ENCODE measurements at regions not wholly inside any gene's neighbourhood (a gene's known extent, or its start where the extent isn't known, plus 50 kb on each side); places are given as distances from the start of the nearest gene placed in this dataset.

DNA sequence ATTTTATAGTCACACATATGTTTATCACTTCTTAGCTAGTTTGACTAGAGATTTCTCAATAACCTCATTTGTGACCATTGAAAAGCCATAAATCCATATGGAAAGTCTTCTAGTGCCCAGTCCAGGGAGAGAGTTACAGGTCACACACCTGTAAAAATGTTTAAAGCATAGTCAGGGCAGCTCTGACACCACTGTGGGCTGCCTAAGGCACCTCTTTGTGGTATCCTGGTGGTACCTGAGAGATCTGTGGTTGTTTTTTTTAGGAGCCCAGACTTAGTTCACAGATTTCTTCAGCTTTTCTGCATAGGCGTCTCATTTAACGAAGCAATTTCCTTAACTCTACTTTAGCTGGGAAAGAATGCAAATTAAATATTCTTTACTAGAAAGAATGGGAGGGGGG lies 186.6 kb downstream of the CENPW start:
- no CpG with 5 or more reads among the region's 2 CpGs for WGBS (ENCODE audit: extremely low coverage, insufficient read length, low lambda C conversion rate)
- H3K4me1 ChIP-seq (ENCODE audit: insufficient read depth, low read length) = no peaks in the 10 kb centered on the region
- H3T11ph ChIP-seq (ENCODE audit: low read length) = no peak overlapping the region

More for the DNA sequence above, 186.6 kb downstream of the CENPW start:
- no peaks in the 10 kb centered on the region for H3K79me2 ChIP-seq (ENCODE audit: insufficient read depth, low read length)
- no peak overlapping the region for H2BK5ac ChIP-seq (ENCODE audit: insufficient read length, low read length)
- H2BK15ac ChIP-seq (ENCODE audit: low read depth, low read length) = no peak overlapping the region
- peak overlapping the region in 2 of 3 experiments; percentile 53; a peak in 3 of 7 replicates for H3K27ac Mint-ChIP-seq
- H2BK20ac ChIP-seq (ENCODE audit: low read depth, low read length, poor library complexity, severe bottlenecking) = no peak overlapping the region
- no peak overlapping the region for H4K5ac ChIP-seq (ENCODE audit: insufficient read length, low read depth, low read length)
- no peak overlapping the region for H3K56ac ChIP-seq (ENCODE audit: insufficient read length, low read depth, low read length)
- no peaks in the 10 kb centered on the region for H3K79me1 ChIP-seq (ENCODE audit: insufficient read depth, low read depth, low read length, poor library complexity, severe bottlenecking)
- H2AK5ac ChIP-seq (ENCODE audit: insufficient read length, low read length) = no peak overlapping the region
- H3K27me3 Mint-ChIP-seq (ENCODE audit: low read depth) = no peaks in the 10 kb centered on the region
- no peak overlapping the region for H3K4me2 ChIP-seq (ENCODE audit: insufficient read depth, insufficient read length, low read length)
- H3K14ac ChIP-seq (ENCODE audit: insufficient read depth, low read length) = no peak overlapping the region
- H3K9me3 Mint-ChIP-seq = no peaks in the 10 kb centered on the region
- no peak overlapping the region for H3K23ac ChIP-seq (ENCODE audit: insufficient read length, low read depth, low read length)
- H3K27me3 ChIP-seq (ENCODE audit: insufficient read depth, low read length) = no peaks in the 10 kb centered on the region
- no peaks in the 10 kb centered on the region for H3K9me3 ChIP-seq (ENCODE audit: control insufficient read depth, low read depth, low read length)
- no peaks in the 10 kb centered on the region for H3K36me3 Mint-ChIP-seq (ENCODE audit: insufficient read depth in 1 of 3, low read depth in 3 of 3)
- no peak overlapping the region for H2BK12ac ChIP-seq (ENCODE audit: insufficient read length, low read depth, low read length)
- H4K8ac ChIP-seq (replicated peaks; ENCODE audit: insufficient read length, low read depth, low read length) = no peak overlapping the region
- no peak overlapping the region for H4K91ac ChIP-seq (ENCODE audit: insufficient read length, low read depth, low read length)
- H2BK120ac ChIP-seq (ENCODE audit: low read depth, low read length, poor library complexity, severe bottlenecking) = no peak overlapping the region
- H3K27ac ChIP-seq (ENCODE audit: insufficient read length, low read depth, low read length) = no peak overlapping the region
- H2AFZ ChIP-seq (ENCODE audit: low read length) = no peak overlapping the region
- DNase-seq = no peak
- no peak overlapping the region for H3K4ac ChIP-seq (ENCODE audit: low read depth, low read length)
- H3K4me3 Mint-ChIP-seq = no peak overlapping the region; a peak in 1 of 5 replicates
- no peak overlapping the region for H3K18ac ChIP-seq (ENCODE audit: insufficient read length, low read depth, low read length)
- no peaks in the 10 kb centered on the region for H3K23me2 ChIP-seq (ENCODE audit: insufficient read length, low read depth, low read length, poor library complexity, severe bottlenecking)
- no peaks in the 10 kb centered on the region for H4K20me1 ChIP-seq (ENCODE audit: control insufficient read depth, insufficient read depth, insufficient read length)
- no peak overlapping the region for H3K9ac ChIP-seq (ENCODE audit: extremely low read depth, insufficient read length, low read length)
- peaks cover 23% of the 10 kb centered on the region in 2 experiments for H3K4me1 Mint-ChIP-seq
- no peak for TF ChIP-seq CTCF (conservative IDR thresholded peaks at IDR 0.05)

All from H9 (cell line).